ENCODE measurements at regions not wholly inside any gene's neighbourhood (a gene's known extent, or its start where the extent isn't known, plus 50 kb on each side); places are given as distances from the start of the nearest gene placed in this dataset.

- Histone ChIP-seq H3K27me3 (ENCODE audit: control insufficient read depth, extremely low read depth, insufficient read depth, low read length) (no peaks in the 10 kb centered on the region), H4K20me1 (ENCODE audit: control insufficient read depth, extremely low read depth, insufficient read depth, low read length) (no peaks in the 10 kb centered on the region), H3K27ac (ENCODE audit: control insufficient read depth, insufficient read depth, low read length) (no peak overlapping the region), H3K4me1 (ENCODE audit: control insufficient read depth, extremely low read depth, insufficient read depth, low read length) (no peaks in the 10 kb centered on the region), H3K9me3 (ENCODE audit: control insufficient read depth, low read depth, low read length) (peaks cover 5% of the 10 kb centered on the region), H3K4me2 (ENCODE audit: control insufficient read depth, extremely low read depth, insufficient read depth, low read depth, low read length) (no peak overlapping the region), H3K36me3 (ENCODE audit: control insufficient read depth in 2 of 2, extremely low read depth in 1 of 2, insufficient read depth in 2 of 2, low read length in 2 of 2) (no peaks in the 10 kb centered on the region), H3K79me2 (ENCODE audit: control insufficient read depth, insufficient read depth, low read length) (no peaks in the 10 kb centered on the region), H2AFZ (ENCODE audit: control insufficient read depth, low read length) (no peak overlapping the region), H3K9ac (ENCODE audit: control insufficient read depth, extremely low read depth, insufficient read depth, low read length) (no peak overlapping the region), H3K9me1 (ENCODE audit: control insufficient read depth, extremely low read depth, insufficient read depth, low read length) (no peaks in the 10 kb centered on the region), H3K4me3 (ENCODE audit: control insufficient read depth in 2 of 3, extremely low read depth in 1 of 3, insufficient read depth in 2 of 3, low read depth in 1 of 3, low read length in 3 of 3) (no peak overlapping the region)
- no peak for DNase-seq (ENCODE audit: low read depth, low spot score)
- no peak for FAIRE-seq
- TF ChIP-seq EZH2 (IDR thresholded peaks at IDR 0.05; ENCODE audit: low read length): no peak
- no peak for TF ChIP-seq CTCF (optimal IDR thresholded peaks at IDR 0.05 in 1 of 3, IDR thresholded peaks at IDR 0.05 in 1 of 3, conservative IDR thresholded peaks at IDR 0.05 in 1 of 3; ENCODE audit: extremely low read depth in 1 of 3, insufficient read depth in 2 of 3, low read length in 3 of 3)
- dilution Hi-C loops (cut with MboI; ENCODE audit: extremely low pct_ligation_motif_present, low sequenced_read_pairs): no loop called here
Measured at GRCh38 chr16:6207124-6207523, 1109.5 kb upstream of the EEF2KMT start.

- Histone ChIP-seq H3K36me3 (ENCODE audit: control insufficient read depth in 2 of 2, extremely low read depth in 1 of 2, insufficient read depth in 2 of 2, low read length in 2 of 2) (no peaks in the 10 kb centered on the region), H3K9me3 (ENCODE audit: control insufficient read depth, low read depth, low read length) (peaks cover 5% of the 10 kb centered on the region), H3K79me2 (ENCODE audit: control insufficient read depth, insufficient read depth, low read length) (no peaks in the 10 kb centered on the region), H3K4me2 (ENCODE audit: control insufficient read depth, extremely low read depth, insufficient read depth, low read depth, low read length) (no peak overlapping the region), H3K4me1 (ENCODE audit: control insufficient read depth, extremely low read depth, insufficient read depth, low read length) (no peaks in the 10 kb centered on the region), H3K27ac (ENCODE audit: control insufficient read depth, insufficient read depth, low read length) (no peak overlapping the region), H3K4me3 (ENCODE audit: control insufficient read depth in 2 of 3, extremely low read depth in 1 of 3, insufficient read depth in 2 of 3, low read depth in 1 of 3, low read length in 3 of 3) (no peak overlapping the region), H3K9ac (ENCODE audit: control insufficient read depth, extremely low read depth, insufficient read depth, low read length) (no peak overlapping the region), H2AFZ (ENCODE audit: control insufficient read depth, low read length) (no peak overlapping the region), H3K27me3 (ENCODE audit: control insufficient read depth, extremely low read depth, insufficient read depth, low read length) (no peaks in the 10 kb centered on the region), H3K9me1 (ENCODE audit: control insufficient read depth, extremely low read depth, insufficient read depth, low read length) (no peaks in the 10 kb centered on the region), H4K20me1 (ENCODE audit: control insufficient read depth, extremely low read depth, insufficient read depth, low read length) (no peaks in the 10 kb centered on the region)
- dilution Hi-C loops (cut with MboI; ENCODE audit: extremely low pct_ligation_motif_present, low sequenced_read_pairs): no loop called here
- FAIRE-seq (no peak), DNase-seq (ENCODE audit: low read depth, low spot score) (no peak)
- TF ChIP-seq CTCF (optimal IDR thresholded peaks at IDR 0.05 in 1 of 3, IDR thresholded peaks at IDR 0.05 in 1 of 3, conservative IDR thresholded peaks at IDR 0.05 in 1 of 3; ENCODE audit: extremely low read depth in 1 of 3, insufficient read depth in 2 of 3, low read length in 3 of 3): no peak
- TF ChIP-seq EZH2 (IDR thresholded peaks at IDR 0.05; ENCODE audit: low read length): no peak
Measured at GRCh38 chr16:6206080-6206479, 1108.5 kb upstream of the EEF2KMT start.

Measured in keratinocyte (primary cell).